Ectodermal cell (in vitro differentiated cells): ENCODE measurements at regions not wholly inside any gene's neighbourhood (a gene's known extent, or its start where the extent isn't known, plus 50 kb on each side); places are given as distances from the start of the nearest gene placed in this dataset.

Source experiments
- H3K27ac ChIP-seq: 2 replicates; pipeline ENCODE4 v1.7.0; 2013; ENCODE audit warnings: mild to moderate bottlenecking, low read depth, low read length; ENCODE audit not compliant: insufficient read depth, poor library complexity, severe bottlenecking
- H3K27me3 ChIP-seq: 2 replicates; pipeline ENCODE4 v1.7.0; 2013; ENCODE audit warnings: mild to moderate bottlenecking, low read length; ENCODE audit not compliant: insufficient read depth, control insufficient read depth, poor library complexity, severe bottlenecking
- H3K36me3 ChIP-seq: one replicate; pipeline ENCODE4 v1.7.0; 2013; ENCODE audit warnings: low read length; ENCODE audit not compliant: control insufficient read depth, insufficient read depth
- H3K4me1 ChIP-seq: one replicate; pipeline ENCODE4 v1.7.0; 2013; ENCODE audit warnings: low read length; ENCODE audit not compliant: control insufficient read depth, insufficient read depth
- H3K4me3 ChIP-seq: 2 replicates; pipeline ENCODE4 v1.7.0; 2013; ENCODE audit warnings: low read depth, low read length, control low read depth; ENCODE audit not compliant: insufficient read depth
- H3K9me3 ChIP-seq: 2 replicates; pipeline ENCODE4 v1.7.0; 2013; ENCODE audit warnings: mild to moderate bottlenecking, low read length, moderate library complexity; ENCODE audit not compliant: control insufficient read depth
- WGBS, 2 experiments: methylation state at CpG; one replicate each; pipeline ENCODE4 v1.1.7; 2013; ENCODE audit warnings: missing lambda C conversion rate in 2 of 2; 5-methylcytosine and 5-hydroxymethylcytosine counted together

DNA sequence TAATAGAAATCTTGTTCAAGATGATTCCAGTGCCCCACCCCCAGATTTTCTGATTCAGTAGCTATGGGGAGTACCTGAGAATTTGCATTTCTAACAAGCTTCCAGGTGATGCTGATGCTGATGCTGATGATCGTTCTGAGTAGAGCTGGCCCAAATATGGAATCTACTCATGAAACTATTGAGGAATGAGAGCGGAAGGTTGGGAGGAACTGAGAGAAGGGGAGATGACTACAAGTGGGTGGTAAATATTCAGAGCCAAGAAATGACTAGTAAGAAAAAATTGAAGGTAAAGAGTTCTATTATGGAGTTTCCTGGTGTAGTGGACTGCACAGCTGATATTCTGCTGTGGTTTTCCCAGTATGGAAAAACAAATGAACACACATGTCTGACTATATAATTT is 235.4 kb upstream of the FN1 start:
- H3K36me3 ChIP-seq = no peaks in the 10 kb centered on the region
- no peaks in the 10 kb centered on the region for H3K9me3 ChIP-seq
- no peaks in the 10 kb centered on the region for H3K4me1 ChIP-seq
- H3K27me3 ChIP-seq = no peaks in the 10 kb centered on the region
- H3K27ac ChIP-seq = no peak overlapping the region
- no peak overlapping the region for H3K4me3 ChIP-seq
- 93 to 94% methylated on average over 2 of the region's 2 CpGs for WGBS, 2 experiments

DNA sequence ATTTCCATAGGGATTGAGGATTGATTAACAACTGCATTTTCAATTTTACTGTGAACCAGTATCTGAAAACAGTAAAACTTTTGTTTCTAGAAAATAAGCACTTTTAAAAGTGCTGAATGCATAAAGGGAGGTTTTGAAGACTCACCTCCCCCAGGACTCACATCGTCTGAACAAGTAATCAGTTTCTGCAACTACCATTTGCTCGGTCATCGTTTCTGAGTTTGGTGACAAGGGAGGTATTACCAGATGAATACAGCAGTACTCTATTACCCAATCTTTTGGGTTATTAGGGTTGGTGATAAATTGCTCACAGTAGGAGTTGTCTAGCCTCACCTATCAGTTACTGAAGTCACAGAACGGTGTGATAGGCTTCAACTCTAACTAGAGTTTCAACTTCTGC is 234.5 kb upstream of the FN1 start:
- Histone ChIP-seq H3K4me1 (no peaks in the 10 kb centered on the region), H3K27me3 (no peaks in the 10 kb centered on the region), H3K4me3 (no peak overlapping the region), H3K27ac (no peak overlapping the region), H3K9me3 (no peaks in the 10 kb centered on the region), H3K36me3 (no peaks in the 10 kb centered on the region)
- 87 to 94% methylated on average over 2 to 4 of the region's 4 CpGs for WGBS, 2 experiments

DNA sequence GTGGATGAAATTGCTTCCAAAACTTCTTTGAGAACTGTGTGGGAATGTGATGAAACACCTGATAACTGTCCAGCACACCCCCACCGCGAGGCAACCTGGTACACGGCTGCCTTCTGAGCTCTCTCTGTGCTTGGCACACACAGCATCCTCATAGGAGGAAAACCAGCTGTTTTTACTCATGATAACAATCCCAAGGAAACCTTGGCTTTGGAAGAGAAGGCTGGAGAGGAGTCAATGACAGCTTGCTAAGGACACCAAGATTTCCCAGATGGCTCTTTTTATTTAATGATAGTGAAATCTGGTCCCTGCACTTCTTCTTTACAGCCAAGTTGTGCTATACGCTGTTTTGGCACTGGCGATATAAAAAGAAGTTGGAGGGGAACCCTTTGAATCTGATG is 232.5 kb upstream of the FN1 start:
- H3K27ac ChIP-seq = no peak overlapping the region
- H3K4me1 ChIP-seq = no peaks in the 10 kb centered on the region
- H3K27me3 ChIP-seq = no peaks in the 10 kb centered on the region
- 90 to 91% methylated on average over 5 of the region's 5 CpGs for WGBS, 2 experiments
- H3K36me3 ChIP-seq = no peaks in the 10 kb centered on the region
- no peak overlapping the region for H3K4me3 ChIP-seq
- H3K9me3 ChIP-seq = no peaks in the 10 kb centered on the region

DNA sequence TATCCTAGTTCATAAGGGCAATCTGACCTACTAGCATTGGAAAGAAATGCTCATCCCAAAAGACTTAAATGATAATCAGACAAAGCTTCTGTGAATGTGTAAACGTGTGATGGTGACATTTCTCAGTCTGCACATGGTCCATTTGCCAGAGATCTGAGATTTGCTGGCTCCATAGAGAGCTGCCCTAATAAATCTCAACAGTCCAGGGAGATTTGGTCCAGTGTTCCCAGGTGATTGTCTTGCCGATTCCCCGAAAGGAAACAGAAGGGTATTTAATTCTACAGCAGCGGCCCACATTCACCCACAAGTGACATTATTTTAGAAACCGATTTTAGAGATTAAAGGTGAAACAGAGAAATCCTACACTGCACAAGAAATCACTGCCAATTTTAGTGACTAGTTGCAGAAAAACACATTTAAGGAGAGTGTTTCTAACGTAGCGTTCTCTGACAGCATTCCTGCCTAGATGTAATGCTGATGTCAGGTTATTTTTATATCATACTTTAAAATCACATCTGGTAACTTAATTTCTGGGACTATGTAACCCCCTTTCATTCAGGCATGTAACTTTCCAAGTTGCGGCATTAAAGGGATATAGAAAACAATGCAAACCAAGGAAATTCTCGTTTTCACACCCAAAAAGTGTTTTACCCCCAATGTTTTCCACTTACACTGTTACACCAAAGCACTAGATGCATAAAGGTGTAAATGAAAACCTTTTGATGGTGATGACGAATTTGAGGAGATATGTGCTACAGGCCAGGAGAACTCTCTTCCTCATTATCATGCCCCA is 231.9 kb upstream of the FN1 start:
- Histone ChIP-seq H3K4me3 (no peak overlapping the region), H3K27ac (no peak overlapping the region), H3K27me3 (no peaks in the 10 kb centered on the region), H3K4me1 (no peaks in the 10 kb centered on the region), H3K9me3 (no peaks in the 10 kb centered on the region), H3K36me3 (no peaks in the 10 kb centered on the region)
- 92 to 94% methylated on average over 8 to 10 of the region's 10 CpGs for WGBS, 2 experiments

DNA sequence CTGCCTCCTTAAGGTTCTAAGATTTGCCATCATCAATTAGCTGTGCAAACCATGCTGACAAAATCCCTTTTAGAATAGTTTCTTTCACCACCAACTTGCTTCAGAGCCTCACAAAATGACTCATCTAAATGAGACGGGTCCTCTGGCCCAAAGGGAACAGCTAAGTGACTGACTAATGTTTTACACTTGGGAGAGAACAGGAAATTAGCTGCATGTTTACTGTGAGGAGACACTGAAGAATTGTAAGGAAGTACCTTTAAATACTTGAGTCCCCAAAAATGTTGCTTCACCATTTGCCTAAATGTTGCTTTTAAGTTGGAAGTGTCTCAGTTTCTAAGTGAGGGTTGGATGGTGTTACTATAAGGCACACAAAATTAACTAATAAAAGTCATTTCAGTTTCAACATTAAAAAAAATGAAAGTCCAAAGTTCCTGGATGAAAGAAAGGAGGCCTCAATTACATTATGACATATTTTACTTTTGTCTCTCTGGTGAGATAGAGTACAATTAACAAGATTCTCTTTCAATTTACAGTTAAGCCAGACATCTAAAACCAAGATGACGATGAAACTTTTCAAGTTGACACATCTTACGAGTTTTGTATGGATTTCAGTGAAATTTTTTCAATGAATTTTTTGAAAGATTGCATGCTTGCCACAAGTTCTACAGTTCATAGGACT is 229.1 kb upstream of the FN1 start:
- no peaks in the 10 kb centered on the region for H3K36me3 ChIP-seq
- no peak overlapping the region for H3K27ac ChIP-seq
- no peak overlapping the region for H3K4me3 ChIP-seq
- 87 to 97% methylated on average over 3 of the region's 3 CpGs for WGBS, 2 experiments
- no peaks in the 10 kb centered on the region for H3K27me3 ChIP-seq
- H3K4me1 ChIP-seq = no peaks in the 10 kb centered on the region
- H3K9me3 ChIP-seq = no peaks in the 10 kb centered on the region

DNA sequence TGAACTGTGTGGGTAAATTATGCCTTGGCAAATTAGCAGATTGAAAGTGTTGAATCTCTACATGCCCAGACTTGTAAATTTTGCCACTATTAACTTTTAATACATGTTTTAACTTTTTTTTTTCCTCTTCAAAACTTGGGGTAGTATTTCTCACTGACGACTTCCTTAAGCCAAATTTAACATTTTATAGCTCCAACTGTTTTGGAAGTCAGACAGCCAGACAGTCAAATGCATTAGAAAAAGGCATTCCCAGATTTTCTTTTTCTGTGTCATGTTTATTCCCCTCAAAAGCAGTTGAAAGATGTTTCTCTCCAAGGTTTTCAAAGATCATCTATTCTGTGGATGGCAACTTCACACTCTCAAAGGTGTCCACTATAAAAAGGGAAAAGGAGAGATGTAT is 226.8 kb upstream of the FN1 start:
- Histone ChIP-seq H3K36me3 (no peaks in the 10 kb centered on the region), H3K27ac (no peak overlapping the region), H3K9me3 (no peaks in the 10 kb centered on the region), H3K27me3 (no peaks in the 10 kb centered on the region), H3K4me1 (no peaks in the 10 kb centered on the region), H3K4me3 (no peak overlapping the region)
- WGBS, 2 experiments = 82 to 88% methylated on average over 1 of the region's 1 CpG

DNA sequence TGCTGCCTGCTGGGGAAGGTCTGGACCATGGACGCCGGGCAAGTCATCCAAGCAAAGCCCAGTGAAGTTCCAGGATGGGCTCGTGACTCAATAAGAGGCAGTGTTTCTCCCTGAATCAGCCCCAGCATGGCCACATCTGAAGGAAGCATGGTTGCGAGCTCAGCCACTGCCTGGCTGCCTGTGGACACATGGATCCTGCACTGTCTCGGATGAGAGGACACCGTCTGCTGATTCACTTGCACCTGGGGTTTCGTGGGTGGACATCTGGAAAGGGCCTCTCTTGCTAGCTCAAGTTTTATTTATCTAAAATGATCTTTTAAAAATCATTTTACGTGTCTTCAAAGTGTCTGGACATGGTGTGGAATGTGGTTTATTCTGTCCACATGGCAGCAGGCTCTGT is 224.8 kb upstream of the FN1 start:
- Histone ChIP-seq H3K27ac (no peak overlapping the region), H3K9me3 (no peaks in the 10 kb centered on the region), H3K4me1 (no peaks in the 10 kb centered on the region), H3K27me3 (no peaks in the 10 kb centered on the region), H3K36me3 (no peaks in the 10 kb centered on the region), H3K4me3 (no peak overlapping the region)
- 94 to 97% methylated on average over 8 of the region's 8 CpGs for WGBS, 2 experiments

DNA sequence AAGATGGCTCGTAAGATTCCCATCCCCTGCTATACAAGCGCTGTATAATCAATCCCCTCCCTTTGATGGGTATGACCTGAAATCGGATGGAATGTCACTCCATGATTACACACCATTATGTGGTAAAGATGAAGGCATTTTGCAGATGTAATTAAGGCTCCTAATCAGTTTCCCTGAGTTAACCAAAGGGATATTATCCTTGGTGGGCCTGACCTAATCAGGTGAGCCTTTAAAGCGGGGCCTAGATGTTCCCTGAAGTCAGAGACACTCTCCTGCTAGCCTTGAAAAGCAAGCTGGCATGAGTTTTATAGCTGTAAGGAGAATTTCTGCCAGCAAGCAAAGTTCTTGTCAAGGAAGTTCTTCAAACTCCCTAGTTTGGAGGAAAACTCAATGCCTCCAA is 223.8 kb upstream of the FN1 start:
- Histone ChIP-seq H3K4me3 (no peak overlapping the region), H3K4me1 (no peaks in the 10 kb centered on the region), H3K9me3 (no peaks in the 10 kb centered on the region), H3K36me3 (no peaks in the 10 kb centered on the region), H3K27me3 (no peaks in the 10 kb centered on the region), H3K27ac (no peak overlapping the region)
- 94 to 95% methylated on average over 3 to 4 of the region's 4 CpGs for WGBS, 2 experiments

DNA sequence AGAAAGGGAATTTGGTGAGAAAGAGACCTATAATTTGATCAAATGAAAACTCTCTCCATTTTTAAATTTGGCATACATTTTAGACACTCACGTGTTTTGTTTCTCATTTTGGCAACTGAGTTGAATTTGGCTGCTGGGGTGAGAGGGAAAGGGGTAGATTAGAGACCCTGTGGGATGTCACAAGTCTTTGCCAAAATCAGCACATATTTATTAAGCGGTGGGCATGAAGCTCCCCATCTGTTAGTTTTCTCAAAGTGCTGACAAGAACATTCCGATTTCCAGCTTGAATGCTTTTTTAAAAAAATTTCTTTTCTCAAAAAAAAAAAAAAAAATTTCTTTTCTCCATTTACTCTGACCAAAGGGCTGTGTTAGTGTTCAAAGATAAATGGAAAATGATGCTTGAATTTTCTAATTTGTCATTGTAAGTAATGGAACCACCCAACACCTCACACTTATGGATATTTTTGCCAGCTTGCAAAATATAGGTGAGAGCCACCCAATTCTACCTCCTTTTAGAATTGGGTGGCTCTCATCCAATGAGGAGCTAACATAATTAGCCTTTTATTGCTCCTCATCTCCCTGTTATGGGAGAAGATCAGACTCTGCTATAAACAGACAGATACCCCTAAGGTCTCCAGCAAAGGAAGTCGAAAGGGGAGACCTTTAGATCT is 222.9 kb upstream of the FN1 start:
- H3K27me3 ChIP-seq = no peaks in the 10 kb centered on the region
- no peaks in the 10 kb centered on the region for H3K36me3 ChIP-seq
- WGBS, 2 experiments = 93 to 96% methylated on average over 4 of the region's 4 CpGs
- H3K27ac ChIP-seq = no peak overlapping the region
- H3K4me3 ChIP-seq = no peak overlapping the region
- H3K9me3 ChIP-seq = no peaks in the 10 kb centered on the region
- H3K4me1 ChIP-seq = no peaks in the 10 kb centered on the region

DNA sequence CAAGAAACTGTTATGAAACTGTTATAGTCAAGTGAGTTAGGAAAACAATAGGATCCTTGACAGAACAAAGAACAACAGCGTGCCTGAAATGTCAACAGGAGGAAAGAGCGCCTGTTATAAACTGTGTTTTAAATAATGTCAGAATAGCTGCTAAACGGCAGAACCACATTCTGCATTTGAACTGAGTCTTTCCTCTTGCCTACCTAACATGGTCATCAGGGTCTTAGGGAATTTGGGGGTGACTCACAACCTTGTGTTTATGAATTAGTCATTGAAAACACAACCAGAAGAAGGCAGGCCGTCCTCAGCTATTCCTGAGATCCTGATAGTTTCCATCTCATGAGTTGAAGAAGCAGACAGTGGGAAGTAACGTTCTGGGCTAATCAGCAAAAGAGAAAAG is 222.0 kb upstream of the FN1 start:
- WGBS, 2 experiments = 77 to 85% methylated on average over 4 to 5 of the region's 5 CpGs
- Histone ChIP-seq H3K9me3 (no peaks in the 10 kb centered on the region), H3K27me3 (no peaks in the 10 kb centered on the region), H3K27ac (no peak overlapping the region), H3K4me1 (no peaks in the 10 kb centered on the region), H3K4me3 (no peak overlapping the region), H3K36me3 (no peaks in the 10 kb centered on the region)
